GM13977 (cell line): ENCODE measurements at regions not wholly inside any gene's neighbourhood (a gene's known extent, or its start where the extent isn't known, plus 50 kb on each side); places are given as distances from the start of the nearest gene placed in this dataset.
"Not testable (repeated sequence)": the region's sequence is repeated elsewhere in the genome, so short reads cannot be mapped to it uniquely, and the experiment has no call there.

Experiments
- DNase-seq: peaks from one replicate; pipeline ENCODE4 v3.0.0; 2012; ENCODE audit warnings: low spot score
- in situ Hi-C: fragments of 300-500 bp; cut with MboI; formaldehyde crosslinking; loops from one replicate; pipeline ENCODE4 v1.12.0; 2022; ENCODE audit warnings: low sequenced_read_pairs, low pct_unique_long_range_greater_than_20kb, mixed read lengths, inconsistent platforms; ENCODE audit not compliant: unreplicated experiment
- TF ChIP-seq, protein P1 (sequence below): IDR thresholded peaks from 2 replicates; pipeline ENCODE4 v1.5.1; 2012; ENCODE audit warnings: mild to moderate bottlenecking, control low read depth; ENCODE audit not compliant: insufficient read depth; ENCODE audit errors: extremely low read depth, missing control alignments

DNA sequence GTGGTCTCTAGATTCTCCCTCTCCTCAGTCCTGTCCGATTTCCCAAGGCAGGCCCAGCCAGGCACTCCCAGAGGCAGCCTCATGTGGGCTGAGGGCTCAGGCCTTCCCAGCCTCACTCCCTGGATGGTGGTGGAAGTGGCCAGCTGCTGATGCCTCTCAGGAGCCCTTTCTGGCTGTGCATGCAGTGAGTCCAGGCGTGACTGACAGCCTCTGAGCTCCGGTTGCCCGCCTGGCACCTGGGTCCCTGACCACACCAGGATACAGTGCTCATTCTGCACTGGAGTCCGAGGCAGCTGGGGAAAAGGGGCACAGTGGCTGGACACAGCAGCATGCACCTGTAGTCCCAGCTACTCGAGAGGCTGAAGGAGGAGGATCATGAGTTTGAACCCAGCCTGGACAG lies 132.6 kb downstream of the CUL2 start:
- in situ Hi-C loops = no loop called here
- TF ChIP-seq, protein P1, sequence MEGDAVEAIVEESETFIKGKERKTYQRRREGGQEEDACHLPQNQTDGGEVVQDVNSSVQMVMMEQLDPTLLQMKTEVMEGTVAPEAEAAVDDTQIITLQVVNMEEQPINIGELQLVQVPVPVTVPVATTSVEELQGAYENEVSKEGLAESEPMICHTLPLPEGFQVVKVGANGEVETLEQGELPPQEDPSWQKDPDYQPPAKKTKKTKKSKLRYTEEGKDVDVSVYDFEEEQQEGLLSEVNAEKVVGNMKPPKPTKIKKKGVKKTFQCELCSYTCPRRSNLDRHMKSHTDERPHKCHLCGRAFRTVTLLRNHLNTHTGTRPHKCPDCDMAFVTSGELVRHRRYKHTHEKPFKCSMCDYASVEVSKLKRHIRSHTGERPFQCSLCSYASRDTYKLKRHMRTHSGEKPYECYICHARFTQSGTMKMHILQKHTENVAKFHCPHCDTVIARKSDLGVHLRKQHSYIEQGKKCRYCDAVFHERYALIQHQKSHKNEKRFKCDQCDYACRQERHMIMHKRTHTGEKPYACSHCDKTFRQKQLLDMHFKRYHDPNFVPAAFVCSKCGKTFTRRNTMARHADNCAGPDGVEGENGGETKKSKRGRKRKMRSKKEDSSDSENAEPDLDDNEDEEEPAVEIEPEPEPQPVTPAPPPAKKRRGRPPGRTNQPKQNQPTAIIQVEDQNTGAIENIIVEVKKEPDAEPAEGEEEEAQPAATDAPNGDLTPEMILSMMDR = no peak
- no peak for DNase-seq

DNA sequence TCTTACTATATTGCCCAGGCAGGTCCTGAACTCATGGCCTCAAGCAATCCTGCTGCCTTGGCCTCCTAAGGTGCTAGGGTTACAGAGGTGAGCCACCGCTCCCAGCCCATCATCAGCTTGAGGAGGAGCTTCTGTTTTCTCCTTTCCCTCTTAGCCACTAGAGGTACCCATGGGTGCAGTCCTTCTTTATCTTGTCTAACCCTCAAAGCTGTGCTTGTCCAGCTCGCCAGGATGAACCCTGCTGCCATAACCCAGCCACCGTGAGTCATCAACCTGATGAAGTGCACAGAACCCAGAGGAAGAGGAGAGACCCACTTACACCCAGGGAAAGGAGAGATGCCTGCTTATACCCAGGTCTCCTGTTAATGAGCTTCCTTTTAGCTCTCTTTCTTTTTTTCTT lies 133.4 kb downstream of the CUL2 start:
- TF ChIP-seq, protein P1 = no peak
- in situ Hi-C loops = no loop called here
- DNase-seq = no peak

DNA sequence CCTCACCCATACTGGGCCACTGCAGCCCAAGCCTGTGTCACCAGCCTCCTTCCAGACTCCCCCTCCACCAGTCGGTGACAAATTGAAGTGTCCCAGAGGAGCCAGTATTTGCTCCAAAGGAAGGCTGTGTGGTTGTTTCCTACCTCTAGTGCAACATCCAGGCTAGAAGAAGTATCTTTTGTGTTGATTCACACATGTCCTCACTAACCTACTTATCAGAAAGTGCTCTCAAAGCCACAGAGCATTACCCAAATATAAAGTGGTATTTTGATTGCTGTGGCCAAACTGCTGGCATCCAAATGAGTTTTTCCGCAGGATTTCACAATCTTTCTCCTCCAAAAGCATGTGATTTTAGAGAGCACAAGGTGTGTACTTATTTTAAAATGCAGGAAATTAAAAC lies 134.8 kb downstream of the CUL2 start:
- DNase-seq = no peak
- in situ Hi-C loops = no loop called here
- TF ChIP-seq, protein P1 = no peak

DNA sequence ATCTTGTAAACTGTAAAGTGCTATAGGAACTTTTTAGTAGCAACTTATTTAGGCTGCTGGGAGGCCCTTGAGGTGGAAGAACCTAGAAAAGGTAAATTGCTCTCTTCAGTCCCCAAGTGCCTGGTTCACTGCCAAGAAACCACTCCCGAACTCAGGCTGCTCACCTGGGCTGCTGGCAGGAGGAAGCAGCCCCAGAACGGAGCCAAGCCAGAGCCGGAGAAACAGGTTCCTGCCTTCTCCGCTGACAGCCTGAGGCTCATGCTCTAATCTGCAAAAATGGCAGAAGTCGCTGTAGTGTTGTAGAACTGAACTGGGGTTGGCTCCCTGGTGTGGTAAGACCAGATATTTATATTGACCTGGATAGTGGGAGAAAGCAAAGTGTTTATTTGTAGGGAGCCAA lies 136.0 kb downstream of the CUL2 start:
- DNase-seq = no peak
- TF ChIP-seq, protein P1 = no peak
- in situ Hi-C loops = no loop called here

DNA sequence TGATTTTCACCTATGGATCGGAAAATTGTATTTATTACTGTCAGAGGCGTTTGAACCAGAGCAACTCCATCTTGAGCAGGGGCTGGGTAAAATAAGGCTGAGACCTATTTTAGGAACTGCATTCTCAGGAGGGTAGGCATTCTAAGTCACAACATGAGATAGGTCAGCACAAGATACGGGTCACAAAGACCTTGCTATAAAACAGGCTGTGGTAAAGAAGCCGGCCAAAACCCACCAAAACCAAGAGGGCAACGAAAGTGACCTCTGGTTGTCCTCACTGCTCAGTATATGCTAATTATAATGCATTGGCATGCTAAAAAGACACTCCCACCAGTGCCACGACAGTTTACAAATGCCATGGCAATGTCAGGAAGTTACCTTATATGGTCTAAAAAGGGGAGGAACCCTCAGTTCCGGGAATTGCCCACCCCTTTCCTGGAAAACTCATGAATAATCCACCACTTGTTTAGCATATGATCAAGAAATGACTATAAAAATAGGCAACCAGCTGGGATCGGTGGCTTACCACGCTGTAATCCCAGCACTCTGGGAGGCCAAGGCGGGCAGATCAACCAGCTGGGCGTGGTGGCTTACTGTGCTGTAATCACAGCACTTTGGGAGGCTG lies 136.3 kb upstream of the PARD3 start:
- in situ Hi-C loops, DNase-seq: not testable (repeated sequence)

DNA sequence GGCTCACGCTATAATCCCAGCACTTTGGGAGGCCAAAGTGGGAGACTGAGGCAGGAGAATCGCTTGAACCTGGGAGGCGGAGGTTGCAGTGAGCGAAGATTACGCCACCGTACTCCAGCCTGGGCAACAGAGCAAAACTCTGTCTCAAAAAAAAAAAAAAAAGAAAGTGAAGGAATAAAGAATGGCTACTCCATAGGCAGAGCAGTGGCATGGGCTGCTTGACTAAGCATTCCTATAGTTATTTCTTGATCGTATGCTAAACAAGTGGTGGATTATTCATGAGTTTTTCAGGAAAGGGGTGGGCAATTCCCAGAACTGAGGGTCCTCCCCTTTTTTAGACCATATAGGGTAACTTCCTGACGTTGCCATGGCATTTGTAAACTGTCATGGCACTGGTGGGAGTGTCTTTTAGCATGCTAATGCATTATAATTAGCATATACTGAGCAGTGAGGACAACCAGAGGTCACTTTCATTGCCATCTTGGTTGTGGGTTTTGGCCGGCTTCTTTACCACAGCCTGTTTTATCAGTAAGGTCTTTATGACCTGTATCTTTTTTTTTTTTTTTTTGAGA lies 130.9 kb upstream of the PARD3 start:
- DNase-seq, in situ Hi-C loops: not testable (repeated sequence)

DNA sequence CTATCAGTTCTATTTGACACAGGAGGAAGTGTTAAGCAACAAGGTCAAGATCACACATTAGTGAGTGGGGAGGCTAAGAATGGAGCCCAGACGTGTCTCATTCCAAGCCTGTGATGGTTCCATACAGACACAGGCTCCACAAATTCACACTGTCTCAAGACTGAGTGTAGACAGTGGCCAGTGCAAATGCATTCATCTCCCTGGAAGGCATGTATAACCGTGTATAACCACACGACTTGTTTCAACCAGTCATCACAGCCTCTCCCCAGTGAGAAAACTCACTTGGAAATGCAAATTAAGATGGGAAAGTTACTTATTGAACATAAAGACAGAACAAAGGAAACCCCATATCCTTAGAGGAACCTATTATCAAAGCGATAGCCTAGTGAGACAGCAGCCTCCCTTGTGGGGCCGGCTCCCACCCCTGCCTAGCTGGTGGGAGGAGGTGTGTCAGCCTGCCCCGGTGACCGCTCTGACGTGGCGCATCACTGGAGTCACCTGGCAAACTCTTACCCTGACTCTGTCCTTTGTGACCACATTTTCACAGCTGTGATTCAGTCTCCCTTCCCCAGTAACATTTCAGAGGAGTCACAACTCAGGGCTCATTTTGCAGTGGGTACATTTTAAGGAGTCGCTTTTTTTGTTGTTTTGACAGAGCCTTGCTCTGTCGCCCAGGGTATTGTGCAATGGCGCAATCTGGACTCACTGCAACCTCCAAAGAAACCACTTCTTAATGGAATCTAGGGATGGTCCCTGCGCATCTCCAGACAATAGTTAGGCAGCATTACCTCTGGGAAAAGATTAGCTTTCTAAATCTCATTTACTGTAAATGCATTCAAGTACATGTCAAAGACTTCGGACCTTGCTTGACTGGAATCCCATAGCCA lies 126.6 kb upstream of the PARD3 start:
- TF ChIP-seq, protein P1 = no peak
- no peak for DNase-seq
- in situ Hi-C loops = no loop called here
